ENCODE measurements at regions not wholly inside any gene's neighbourhood (a gene's known extent, or its start where the extent isn't known, plus 50 kb on each side); places are given as distances from the start of the nearest gene placed in this dataset.

GRCh38 chr2:75261923-75262322 is 62.6 kb upstream of the TACR1 start:
- TF ChIP-seq CTCF (IDR thresholded peaks at IDR 0.05 in 8 of 11, conservative IDR thresholded peaks at IDR 0.05 in 3 of 11) (no peak), POLR2A (IDR thresholded peaks at IDR 0.05) (no peak), POLR2AphosphoS5 (IDR thresholded peaks at IDR 0.05) (no peak)

All from spleen (tissue), 7 donors.